ENCODE measurements at regions not wholly inside any gene's neighbourhood (a gene's known extent, or its start where the extent isn't known, plus 50 kb on each side); places are given as distances from the start of the nearest gene placed in this dataset.

DNA sequence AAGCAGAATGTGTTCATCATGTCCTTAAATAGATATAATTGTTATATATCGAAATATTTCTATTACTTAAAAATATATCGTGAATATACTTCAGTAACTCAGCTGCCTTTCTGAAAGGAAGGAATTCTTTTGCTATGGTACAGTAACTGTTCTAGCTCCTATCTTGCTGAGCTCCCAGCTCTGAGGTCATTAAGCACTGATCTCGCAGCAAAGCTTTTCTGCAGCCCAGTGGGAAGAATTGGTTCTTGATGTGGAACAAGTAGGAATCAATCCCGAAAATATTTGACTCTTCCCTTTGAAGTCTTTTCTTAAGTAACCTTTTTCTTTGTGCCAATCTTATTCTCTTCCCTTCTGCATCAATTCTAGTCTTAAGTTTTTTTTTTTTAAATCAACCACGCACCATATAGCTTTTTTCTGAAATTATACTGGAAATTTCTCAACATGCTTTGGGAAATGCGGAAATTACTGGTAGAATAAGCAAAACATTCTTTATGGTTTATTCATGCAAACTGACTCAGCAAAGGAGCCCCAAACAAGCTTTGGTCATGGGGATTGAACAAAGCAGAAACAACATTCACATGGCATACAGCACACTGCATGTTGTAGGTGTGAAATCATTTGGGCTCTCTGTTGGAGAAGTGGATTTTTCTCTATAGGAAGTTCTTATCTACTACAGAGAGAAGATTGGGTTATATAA lies 428.9 kb upstream of the GNPDA2 start:
- TF ChIP-seq, protein P1, sequence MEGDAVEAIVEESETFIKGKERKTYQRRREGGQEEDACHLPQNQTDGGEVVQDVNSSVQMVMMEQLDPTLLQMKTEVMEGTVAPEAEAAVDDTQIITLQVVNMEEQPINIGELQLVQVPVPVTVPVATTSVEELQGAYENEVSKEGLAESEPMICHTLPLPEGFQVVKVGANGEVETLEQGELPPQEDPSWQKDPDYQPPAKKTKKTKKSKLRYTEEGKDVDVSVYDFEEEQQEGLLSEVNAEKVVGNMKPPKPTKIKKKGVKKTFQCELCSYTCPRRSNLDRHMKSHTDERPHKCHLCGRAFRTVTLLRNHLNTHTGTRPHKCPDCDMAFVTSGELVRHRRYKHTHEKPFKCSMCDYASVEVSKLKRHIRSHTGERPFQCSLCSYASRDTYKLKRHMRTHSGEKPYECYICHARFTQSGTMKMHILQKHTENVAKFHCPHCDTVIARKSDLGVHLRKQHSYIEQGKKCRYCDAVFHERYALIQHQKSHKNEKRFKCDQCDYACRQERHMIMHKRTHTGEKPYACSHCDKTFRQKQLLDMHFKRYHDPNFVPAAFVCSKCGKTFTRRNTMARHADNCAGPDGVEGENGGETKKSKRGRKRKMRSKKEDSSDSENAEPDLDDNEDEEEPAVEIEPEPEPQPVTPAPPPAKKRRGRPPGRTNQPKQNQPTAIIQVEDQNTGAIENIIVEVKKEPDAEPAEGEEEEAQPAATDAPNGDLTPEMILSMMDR (conservative IDR thresholded peaks at IDR 0.05; ENCODE audit: low read depth, low read length) = no peak
- TF ChIP-seq EZH2 (IDR thresholded peaks at IDR 0.05; ENCODE audit: low read length, unreplicated experiment) = no peak
